H1 (cell line): ENCODE measurements at regions not wholly inside any gene's neighbourhood (a gene's known extent, or its start where the extent isn't known, plus 50 kb on each side); places are given as distances from the start of the nearest gene placed in this dataset.

Experiments used
- CTCF ChIA-PET: fragments of 300-600 bp; sonication (Branson Sonifier 250); formaldehyde crosslinking; loops from one replicate; lab custom pipeline; 2021; ENCODE audit not compliant: partially characterized antibody; lab: Charles Lee
- POLR2A ChIA-PET: fragments of 300-600 bp; sonication (Branson Sonifier 250); formaldehyde crosslinking; loops from one replicate; lab custom pipeline; 2021; ENCODE audit warnings: inconsistent platforms; ENCODE audit not compliant: partially characterized antibody; lab: Charles Lee
- DNase-seq, 2 experiments: peaks; one replicate each; pipeline versions ENCODE4 v3.0.0 to v3.0.0-alpha.2; 2010 to 2022; ENCODE audit warnings: low spot score in 2 of 2, low read depth in 1 of 2, mixed read lengths in 1 of 2
- FAIRE-seq: peaks from 2 replicates; lab custom pipeline; 2011; peaks lifted over from hg19 to GRCh38; lab: Jason Lieb, UNC
- H2AFZ ChIP-seq: 2 replicates; pipeline ENCODE4 v1.8.1; 2012; ENCODE audit warnings: low read length, inconsistent platforms
- H2AK5ac ChIP-seq: 2 replicates; pipeline ENCODE4 v1.6.1; 2013; ENCODE audit warnings: low read depth, low read length
- H2BK120ac ChIP-seq: replicated peaks from 2 replicates; pipeline ENCODE3; 2013; ENCODE audit warnings: low read depth, low read length, inconsistent platforms
- H2BK12ac ChIP-seq: 2 replicates; pipeline ENCODE4 v1.6.1; 2013; ENCODE audit warnings: low read depth, low read length
- H2BK15ac ChIP-seq: 2 replicates; pipeline ENCODE4 v1.6.1; 2013; ENCODE audit warnings: low read length
- H2BK20ac ChIP-seq: 2 replicates; pipeline ENCODE4 v1.6.1; 2013; ENCODE audit warnings: low read length
- H2BK5ac ChIP-seq: 2 replicates; pipeline ENCODE4 v1.6.1; 2013; ENCODE audit warnings: low read depth, low read length
- H3K14ac ChIP-seq: 2 replicates; pipeline ENCODE4 v1.6.1; 2013; ENCODE audit warnings: inconsistent platforms; ENCODE audit not compliant: insufficient read length
- H3K18ac ChIP-seq: 2 replicates; pipeline ENCODE4 v1.6.1; 2013; ENCODE audit warnings: low read length; ENCODE audit errors: extremely low read depth
- H3K23ac ChIP-seq: 2 replicates; pipeline ENCODE4 v1.6.1; 2013; ENCODE audit warnings: inconsistent platforms; ENCODE audit not compliant: insufficient read length
- H3K23me2 ChIP-seq: 2 replicates; pipeline ENCODE4 v1.6.1; 2013; ENCODE audit warnings: low read depth, low read length
- H3K27ac ChIP-seq: 2 replicates; pipeline ENCODE4 v1.6.1; 2011; ENCODE audit warnings: low read depth, low read length, inconsistent platforms
- H3K27me3 ChIP-seq, 4 experiments: replicated peaks in 1 of 4; 1 replicate in 1 of 4; 2 replicates in 3 of 4; pipeline versions ENCODE4 v1.6.1 to v1.8.1; 2011 to 2013; ENCODE audit warnings: low read length in 3 of 4, mild to moderate bottlenecking in 3 of 4, inconsistent platforms in 2 of 4, mixed read lengths in 2 of 4, moderate library complexity in 1 of 4; ENCODE audit not compliant: control insufficient read depth in 3 of 4, insufficient read depth in 3 of 4; ENCODE audit errors: extremely low read depth in 1 of 4
- H3K36me3 ChIP-seq, 4 experiments: 2 replicates each; pipeline versions ENCODE4 v1.6.1 to v1.8.1; 2011 to 2013; ENCODE audit warnings: mild to moderate bottlenecking in 4 of 4, low read length in 3 of 4, moderate library complexity in 2 of 4, control low read depth in 1 of 4, inconsistent platforms in 1 of 4; ENCODE audit not compliant: insufficient read depth in 4 of 4, control insufficient read depth in 2 of 4
- H3K4ac ChIP-seq: replicated peaks from 2 replicates; pipeline ENCODE3; 2013; ENCODE audit warnings: low read length, low read depth, mixed read lengths, inconsistent platforms; ENCODE audit not compliant: insufficient read length
- H3K4me1 ChIP-seq, 4 experiments: replicated peaks in 1 of 4; 1 replicate in 1 of 4; 2 replicates in 3 of 4; pipeline versions ENCODE4 v1.6.1 to v1.8.1; 2011 to 2013; ENCODE audit warnings: low read length in 3 of 4, inconsistent platforms in 2 of 4, mixed read lengths in 1 of 4; ENCODE audit not compliant: insufficient read depth in 4 of 4, control insufficient read depth in 3 of 4
- H3K4me2 ChIP-seq, 2 experiments: 2 replicates each; pipeline versions ENCODE4 v1.6.1 to v1.8.1; 2011 to 2013; ENCODE audit warnings: low read depth in 2 of 2, low read length in 2 of 2, control low read depth in 1 of 2, inconsistent platforms in 1 of 2, mild to moderate bottlenecking in 1 of 2; ENCODE audit not compliant: insufficient read depth in 1 of 2
- H3K4me3 ChIP-seq, 4 experiments: fragments of 200-600, 300-600 bp in 1 of 4; sonication (generic), shearing (Covaris generic), sonication (Bioruptor Twin) in 1 of 4; 2 replicates each; pipeline versions ENCODE4 v1.5.1 to v1.8.1; 2011 to 2016; ENCODE audit warnings: low read length in 4 of 4, low read depth in 3 of 4, control low read depth in 2 of 4, inconsistent platforms in 2 of 4, mild to moderate bottlenecking in 2 of 4, mixed read lengths in 1 of 4, moderate library complexity in 1 of 4; ENCODE audit not compliant: insufficient read depth in 2 of 4; ENCODE audit errors: extremely low read depth in 1 of 4
- H3K56ac ChIP-seq: replicated peaks from 2 replicates; pipeline ENCODE3; 2013; ENCODE audit warnings: low read depth, mild to moderate bottlenecking, mixed read lengths, low read length, inconsistent platforms; ENCODE audit not compliant: insufficient read length
- H3K79me1 ChIP-seq: 2 replicates; pipeline ENCODE4 v1.6.1; 2013; ENCODE audit warnings: low read depth, low read length, control low read depth
- H3K79me2 ChIP-seq, 2 experiments: 2 replicates each; pipeline versions ENCODE4 v1.6.1 to v1.8.1; 2012 to 2013; ENCODE audit warnings: low read length in 2 of 2, mild to moderate bottlenecking in 2 of 2, inconsistent platforms in 1 of 2; ENCODE audit not compliant: insufficient read depth in 2 of 2, control insufficient read depth in 1 of 2
- H3K9ac ChIP-seq, 4 experiments: replicated peaks in 1 of 4; 1 replicate in 1 of 4; 2 replicates in 3 of 4; pipeline versions ENCODE4 v1.6.1 to v1.8.1; 2011 to 2013; ENCODE audit warnings: low read depth in 3 of 4, low read length in 3 of 4, control low read depth in 2 of 4, mild to moderate bottlenecking in 2 of 4, moderate library complexity in 2 of 4, inconsistent platforms in 1 of 4; ENCODE audit errors: extremely low read depth in 1 of 4
- H3K9me3 ChIP-seq, 2 experiments: 2 replicates each; pipeline versions ENCODE4 v1.6.1 to v1.8.1; 2012 to 2013; ENCODE audit warnings: mild to moderate bottlenecking in 2 of 2, moderate library complexity in 2 of 2, control low read depth in 1 of 2, inconsistent platforms in 1 of 2, low read depth in 1 of 2, low read length in 1 of 2, mixed read lengths in 1 of 2; ENCODE audit not compliant: insufficient read depth in 2 of 2
- H4K20me1 ChIP-seq, 2 experiments: replicated peaks in 1 of 2; 2 replicates each; pipeline versions ENCODE3 to v1.8.1; 2011 to 2013; ENCODE audit warnings: inconsistent platforms in 2 of 2, low read length in 2 of 2, mild to moderate bottlenecking in 1 of 2; ENCODE audit not compliant: insufficient read depth in 2 of 2, control insufficient read depth in 1 of 2
- H4K5ac ChIP-seq: 2 replicates; pipeline ENCODE4 v1.6.1; 2013; ENCODE audit warnings: low read length, low read depth, mixed read lengths, inconsistent platforms; ENCODE audit not compliant: insufficient read length
- H4K8ac ChIP-seq: 2 replicates; pipeline ENCODE4 v1.8.0; 2013; ENCODE audit warnings: mild to moderate bottlenecking, moderate library complexity, low read length, inconsistent platforms; ENCODE audit not compliant: insufficient read depth; ENCODE audit errors: extremely low read depth
- H4K91ac ChIP-seq: replicated peaks from 2 replicates; pipeline ENCODE3; 2013; ENCODE audit warnings: low read length, mixed read lengths, inconsistent platforms; ENCODE audit not compliant: insufficient read length
- CEBPB ChIP-seq: IDR thresholded peaks from 2 replicates; pipeline ENCODE4 v1.6.1; 2012; ENCODE audit warnings: low read depth, low read length
- FOSL1 ChIP-seq: IDR thresholded peaks from 2 replicates; pipeline ENCODE4 v1.6.1; 2011; ENCODE audit warnings: mild to moderate bottlenecking, low read depth, low read length, moderate library complexity; ENCODE audit not compliant: insufficient read depth
- KDM1A ChIP-seq: fragments of 200-600, 300-600 bp; sonication (generic); IDR thresholded peaks from 2 replicates; pipeline ENCODE4 v1.7.1; 2016; ENCODE audit warnings: mild to moderate bottlenecking, low read length, borderline replicate concordance
- MAFK ChIP-seq: IDR thresholded peaks from 2 replicates; pipeline ENCODE4 v1.6.1; 2012; ENCODE audit warnings: low read depth, mild to moderate bottlenecking, improper control_type of control experiment, low read length
- NANOG ChIP-seq: IDR thresholded peaks from 2 replicates; pipeline ENCODE4 v1.6.1; 2011; ENCODE audit warnings: low read length, low read depth, mild to moderate bottlenecking, inconsistent platforms; ENCODE audit not compliant: insufficient read depth, poor library complexity, severe bottlenecking
- NRF1 ChIP-seq: IDR thresholded peaks from 2 replicates; pipeline ENCODE4 v1.6.1; 2011; ENCODE audit warnings: mild to moderate bottlenecking, low read depth, low read length, improper control_type of control experiment
- SP4 ChIP-seq: IDR thresholded peaks from 2 replicates; pipeline ENCODE4 v1.6.1; 2012; ENCODE audit warnings: low read length, inconsistent platforms
- TBP ChIP-seq: IDR thresholded peaks from 2 replicates; pipeline ENCODE4 v1.6.1; 2011; ENCODE audit warnings: low read depth, low read length, improper control_type of control experiment
- TCF12 ChIP-seq: IDR thresholded peaks from 2 replicates; pipeline ENCODE4 v1.6.1; 2011; ENCODE audit warnings: low read depth, mild to moderate bottlenecking, low read length
- WGBS, 2 experiments: shearing (Covaris generic) in 1 of 2; methylation state at CpG; one replicate each; pipeline versions ENCODE4 v1.1.6 to v1.1.7; 2013 to 2015; ENCODE audit warnings: low lambda C conversion rate in 2 of 2, mixed read lengths in 2 of 2, inconsistent platforms in 1 of 2, low coverage in 1 of 2, missing lambda C conversion rate in 1 of 2; ENCODE audit not compliant: insufficient replicate concordance in 2 of 2, insufficient coverage in 1 of 2, insufficient read length in 1 of 2; ENCODE audit errors: extremely low coverage in 1 of 2, missing lambda C conversion rate in 1 of 2; 5-methylcytosine and 5-hydroxymethylcytosine counted together
- TF ChIP-seq, protein P1 (sequence below): IDR thresholded peaks from 2 replicates; pipeline ENCODE4 v1.6.1; 2012; ENCODE audit warnings: inconsistent platforms

DNA sequence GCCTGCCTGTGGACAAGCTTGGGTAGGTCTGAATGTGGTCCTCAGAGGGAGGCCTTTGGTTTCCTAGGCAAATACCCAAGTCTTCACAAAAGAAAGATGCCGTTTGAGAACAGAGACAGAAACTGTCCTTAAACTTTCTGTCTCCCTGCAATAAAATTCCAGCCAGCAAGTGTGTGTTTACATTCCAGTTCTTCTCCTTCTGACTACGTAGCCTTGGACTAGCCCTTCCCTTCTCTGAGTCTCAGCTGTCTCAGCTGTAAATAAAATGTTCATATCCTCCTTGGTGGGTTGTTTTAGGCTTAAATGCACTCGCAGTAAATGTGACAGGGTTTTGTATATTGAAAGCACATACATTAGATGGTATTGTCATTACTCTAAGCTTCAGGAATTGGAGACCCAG, 561.2 kb upstream of the MKI67 start:
- Histone ChIP-seq H4K8ac (no peak overlapping the region), H3K79me1 (no peaks in the 10 kb centered on the region), H3K14ac (no peak overlapping the region), H2BK20ac (no peak overlapping the region), H2BK12ac (no peak overlapping the region), H3K9me3 (no peaks in the 10 kb centered on the region), H3K18ac (no peak overlapping the region), H3K27ac (no peak overlapping the region), H3K27me3 (no peaks in the 10 kb centered on the region), H3K56ac (no peak overlapping the region), H4K91ac (no peak overlapping the region), H3K9ac (no peak overlapping the region), H3K79me2 (no peaks in the 10 kb centered on the region), H4K20me1 (no peaks in the 10 kb centered on the region), H3K36me3 (no peaks in the 10 kb centered on the region), H2BK120ac (no peak overlapping the region), H3K4me1 (peaks cover 0 to 7% (median 0%) of the 10 kb centered on the region in 4 experiments; a peak in 3 of 7 replicates), H3K23me2 (no peaks in the 10 kb centered on the region; the same call in 1 of the 2 replicates), H3K4ac (no peak overlapping the region), H3K4me2 (no peak overlapping the region), H2BK5ac (no peak overlapping the region), H2BK15ac (no peak overlapping the region), H3K23ac (no peak overlapping the region), H2AK5ac (no peak overlapping the region), H3K4me3 (no peak overlapping the region), H4K5ac (no peak overlapping the region), H2AFZ (no peak overlapping the region)
- CTCF ChIA-PET: interaction anchor here (0.6 kb wide), 1 partner anchor 189 kb away, joined by 3 read pairs; no protein-coding TSS in a partner anchor
- TF ChIP-seq NRF1 (no peak), FOSL1 (no peak), SP4 (no peak), NANOG (no peak), CEBPB (no peak), TBP (no peak), KDM1A (no peak), MAFK (no peak), TCF12 (no peak)
- TF ChIP-seq, protein P1, sequence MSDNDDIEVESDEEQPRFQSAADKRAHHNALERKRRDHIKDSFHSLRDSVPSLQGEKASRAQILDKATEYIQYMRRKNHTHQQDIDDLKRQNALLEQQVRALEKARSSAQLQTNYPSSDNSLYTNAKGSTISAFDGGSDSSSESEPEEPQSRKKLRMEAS: no peak
- no peak for DNase-seq
- FAIRE-seq: no peak
- POLR2A ChIA-PET: no interaction called here
- WGBS, 2 experiments: 78% methylated on average over 3 of the region's 3 CpGs; no CpG with 5 or more reads in 1 of the 2 experiments
